ENCODE measurements at regions not wholly inside any gene's neighbourhood (a gene's known extent, or its start where the extent isn't known, plus 50 kb on each side); places are given as distances from the start of the nearest gene placed in this dataset.
A peak's percentile ranks its signal among the peaks of the same experiment; 100 is the strongest.

DNA sequence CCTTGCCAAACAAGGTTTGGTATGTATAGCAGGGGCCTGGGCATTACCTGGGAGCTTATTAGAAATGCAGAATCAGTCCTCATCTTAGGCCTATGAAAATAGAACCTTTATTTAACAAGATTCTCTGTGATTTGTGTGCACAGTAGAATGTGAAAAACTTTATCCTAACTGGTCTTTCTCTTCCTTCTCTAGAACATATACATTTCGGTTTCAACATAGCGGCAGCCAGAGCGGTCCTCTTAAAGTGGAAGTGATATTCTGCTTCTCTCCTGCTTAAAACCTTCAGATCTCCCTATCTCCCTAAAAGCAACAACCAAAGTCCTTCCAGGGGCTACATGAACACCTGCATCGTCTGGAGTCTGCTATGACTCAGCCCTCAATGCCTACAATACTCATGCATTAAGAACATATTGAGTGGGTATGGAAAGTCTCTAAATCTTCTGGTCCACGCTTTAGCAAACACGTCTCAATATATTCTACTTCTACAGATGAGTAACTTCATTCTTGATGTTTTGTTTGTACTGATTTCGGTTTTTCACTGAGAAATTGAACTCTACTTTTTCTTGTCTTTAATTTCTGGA lies 84.5 kb downstream of the SPRY2 start:
- WGBS: 80% methylated on average over 7 of the region's 7 CpGs
- Histone ChIP-seq H3K9me3 (ENCODE audit: control insufficient read depth in 2 of 2, insufficient read depth in 1 of 2, low read length in 1 of 2) (no peaks in the 10 kb centered on the region), H3K27me3 (ENCODE audit: control insufficient read depth in 2 of 2, insufficient read depth in 1 of 2, low read length in 1 of 2) (no peaks in the 10 kb centered on the region), H3K4me3 (ENCODE audit: low read length in 2 of 2) (no peak overlapping the region), H3K4me1 (ENCODE audit: control insufficient read depth in 2 of 2, insufficient read depth in 2 of 2, low read length in 2 of 2) (no peaks in the 10 kb centered on the region), H3K36me3 (ENCODE audit: control insufficient read depth in 2 of 2, insufficient read depth in 2 of 2, low read length in 1 of 2) (no peaks in the 10 kb centered on the region), H3K27ac (ENCODE audit: low read depth in 1 of 2, low read length in 1 of 2) (no peak overlapping the region)
- DNase-seq (ENCODE audit: low read depth in 6 of 9, low spot score in 9 of 9): no peak

DNA sequence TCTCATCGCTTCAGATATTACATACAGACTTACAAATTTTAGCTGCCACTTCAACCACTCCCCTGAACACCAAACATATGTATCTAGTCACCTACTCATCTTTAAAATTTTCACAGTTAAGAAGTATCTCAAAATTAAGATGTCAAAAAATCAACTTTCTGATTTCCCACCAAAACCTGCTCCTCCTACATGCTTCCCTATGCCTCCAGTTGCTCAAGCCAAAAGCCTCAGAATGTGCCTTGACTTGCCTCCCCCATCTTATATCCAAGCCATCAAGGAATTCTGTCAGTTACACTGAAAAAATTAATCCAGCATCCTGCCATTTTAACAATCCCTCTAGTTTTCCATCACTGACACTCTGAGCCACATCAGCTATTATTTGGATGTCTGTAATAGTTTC lies 85.0 kb downstream of the SPRY2 start:
- no peak for DNase-seq (ENCODE audit: low read depth in 6 of 9, low spot score in 9 of 9)
- H3K36me3 ChIP-seq (ENCODE audit: control insufficient read depth in 2 of 2, insufficient read depth in 2 of 2, low read length in 1 of 2): no peaks in the 10 kb centered on the region
- H3K27ac ChIP-seq (ENCODE audit: low read depth in 1 of 2, low read length in 1 of 2): no peak overlapping the region
- WGBS: 93% methylated on average over 1 of the region's 1 CpG
- no peaks in the 10 kb centered on the region for H3K9me3 ChIP-seq (ENCODE audit: control insufficient read depth in 2 of 2, insufficient read depth in 1 of 2, low read length in 1 of 2)
- H3K27me3 ChIP-seq (ENCODE audit: control insufficient read depth in 2 of 2, insufficient read depth in 1 of 2, low read length in 1 of 2): no peaks in the 10 kb centered on the region
- H3K4me1 ChIP-seq (ENCODE audit: control insufficient read depth in 2 of 2, insufficient read depth in 2 of 2, low read length in 2 of 2): no peaks in the 10 kb centered on the region
- no peak overlapping the region for H3K4me3 ChIP-seq (ENCODE audit: low read length in 2 of 2)

DNA sequence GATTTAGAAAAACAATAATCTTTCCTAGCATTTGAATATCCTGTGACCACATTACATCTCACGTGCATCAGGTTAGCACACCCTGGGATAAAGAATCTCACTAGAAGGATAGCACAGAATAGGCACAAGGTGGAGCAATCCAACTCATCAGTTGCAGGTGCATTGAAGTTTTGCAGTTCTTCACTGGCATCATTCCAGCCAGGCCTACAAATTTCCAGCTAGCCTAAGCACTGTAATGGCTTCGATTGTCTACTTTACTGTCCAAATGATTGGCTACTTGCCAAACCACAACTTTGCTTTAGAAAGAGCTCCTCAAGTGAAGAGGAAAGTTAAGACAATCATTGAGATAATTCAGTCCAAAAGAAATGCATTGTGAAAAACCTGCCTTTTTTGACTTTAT lies 89.5 kb downstream of the SPRY2 start:
- 61% methylated on average over 2 of the region's 2 CpGs for WGBS

DNA sequence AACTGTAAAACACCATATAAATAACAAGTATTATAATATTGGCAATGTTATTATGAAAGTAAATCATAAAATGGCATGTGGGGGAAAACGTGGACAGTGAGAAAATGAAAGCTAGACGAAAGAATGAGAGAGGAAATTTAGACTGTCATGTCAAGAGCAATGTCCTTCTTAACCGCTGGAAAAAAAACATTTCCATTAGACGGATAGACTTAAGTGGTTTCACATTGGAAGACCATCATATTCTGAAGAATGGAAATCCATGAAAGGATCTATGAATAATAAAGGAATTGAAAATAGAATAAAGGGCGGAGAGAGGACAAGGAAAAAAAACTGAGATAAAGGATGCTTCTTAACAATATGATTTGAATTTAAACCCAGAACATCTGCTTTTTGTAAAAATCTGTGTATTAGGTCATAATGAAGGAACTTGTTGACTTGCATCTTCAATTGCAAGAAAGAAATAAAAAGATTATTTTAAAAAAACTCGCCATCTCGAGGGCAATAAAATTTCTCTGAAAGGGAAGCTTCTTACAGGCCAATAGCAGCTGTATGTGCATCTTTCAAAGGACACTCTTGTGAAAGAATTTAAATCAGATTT lies 90.6 kb downstream of the SPRY2 start:
- Histone ChIP-seq H3K9me3 (ENCODE audit: control insufficient read depth in 2 of 2, insufficient read depth in 1 of 2, low read length in 1 of 2) (no peaks in the 10 kb centered on the region), H3K4me1 (ENCODE audit: control insufficient read depth in 2 of 2, insufficient read depth in 2 of 2, low read length in 2 of 2) (no peaks in the 10 kb centered on the region), H3K4me3 (ENCODE audit: low read length in 2 of 2) (no peak overlapping the region), H3K27me3 (ENCODE audit: control insufficient read depth in 2 of 2, insufficient read depth in 1 of 2, low read length in 1 of 2) (no peaks in the 10 kb centered on the region), H3K27ac (ENCODE audit: low read depth in 1 of 2, low read length in 1 of 2) (no peak overlapping the region), H3K36me3 (ENCODE audit: control insufficient read depth in 2 of 2, insufficient read depth in 2 of 2, low read length in 1 of 2) (no peaks in the 10 kb centered on the region)
- DNase-seq (ENCODE audit: low read depth in 6 of 9, low spot score in 9 of 9): no peak
- WGBS: 94% methylated on average over 7 of the region's 7 CpGs

More for the DNA sequence above, 89.5 kb downstream of the SPRY2 start:
- peak in 3 of 9 donors; percentile 3 to 26 (median 6) for DNase-seq (ENCODE audit: low read depth in 6 of 9, low spot score in 9 of 9)
- Histone ChIP-seq H3K27me3 (ENCODE audit: control insufficient read depth in 2 of 2, insufficient read depth in 1 of 2, low read length in 1 of 2) (no peaks in the 10 kb centered on the region), H3K36me3 (ENCODE audit: control insufficient read depth in 2 of 2, insufficient read depth in 2 of 2, low read length in 1 of 2) (no peaks in the 10 kb centered on the region), H3K9me3 (ENCODE audit: control insufficient read depth in 2 of 2, insufficient read depth in 1 of 2, low read length in 1 of 2) (no peaks in the 10 kb centered on the region), H3K4me3 (ENCODE audit: low read length in 2 of 2) (no peak overlapping the region), H3K4me1 (ENCODE audit: control insufficient read depth in 2 of 2, insufficient read depth in 2 of 2, low read length in 2 of 2) (no peaks in the 10 kb centered on the region), H3K27ac (ENCODE audit: low read depth in 1 of 2, low read length in 1 of 2) (no peak overlapping the region)

DNA sequence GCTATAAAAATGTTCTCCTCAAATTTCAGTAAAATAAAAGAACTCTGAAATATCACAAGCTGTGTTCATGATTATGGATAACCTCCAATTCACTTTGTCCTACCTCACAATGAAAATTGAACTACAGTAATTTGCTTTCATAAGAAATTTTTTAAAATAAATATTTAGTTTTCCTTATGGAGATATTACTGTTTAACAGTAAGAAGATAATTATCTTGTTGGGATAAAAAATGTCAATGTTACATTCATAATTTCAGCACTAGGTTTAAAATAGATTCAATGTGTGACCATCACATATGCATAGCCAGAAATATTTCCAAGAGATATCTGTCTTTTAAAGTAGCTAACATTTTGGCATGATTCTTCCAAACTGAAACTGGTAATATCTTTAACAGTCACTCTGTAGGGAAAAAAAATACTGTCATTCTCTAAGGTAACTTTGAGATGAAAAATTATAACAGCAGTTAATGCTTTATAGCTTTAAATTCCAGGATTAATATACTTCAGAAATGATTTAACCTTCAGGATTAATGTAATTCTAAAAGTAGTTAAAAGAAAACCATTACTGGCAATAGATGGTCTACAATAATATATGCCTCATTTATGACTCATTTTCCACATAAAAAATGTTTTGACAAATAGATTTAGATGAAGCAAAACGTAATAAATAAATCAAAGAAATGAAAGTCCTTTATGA lies 91.3 kb downstream of the SPRY2 start:
- Histone ChIP-seq H3K4me3 (ENCODE audit: low read length in 2 of 2) (no peak overlapping the region), H3K36me3 (ENCODE audit: control insufficient read depth in 2 of 2, insufficient read depth in 2 of 2, low read length in 1 of 2) (no peaks in the 10 kb centered on the region), H3K27me3 (ENCODE audit: control insufficient read depth in 2 of 2, insufficient read depth in 1 of 2, low read length in 1 of 2) (no peaks in the 10 kb centered on the region), H3K4me1 (ENCODE audit: control insufficient read depth in 2 of 2, insufficient read depth in 2 of 2, low read length in 2 of 2) (no peaks in the 10 kb centered on the region), H3K9me3 (ENCODE audit: control insufficient read depth in 2 of 2, insufficient read depth in 1 of 2, low read length in 1 of 2) (no peaks in the 10 kb centered on the region), H3K27ac (ENCODE audit: low read depth in 1 of 2, low read length in 1 of 2) (no peak overlapping the region)
- DNase-seq (ENCODE audit: low read depth in 6 of 9, low spot score in 9 of 9): no peak
- 82% methylated on average over 1 of the region's 1 CpG for WGBS

DNA sequence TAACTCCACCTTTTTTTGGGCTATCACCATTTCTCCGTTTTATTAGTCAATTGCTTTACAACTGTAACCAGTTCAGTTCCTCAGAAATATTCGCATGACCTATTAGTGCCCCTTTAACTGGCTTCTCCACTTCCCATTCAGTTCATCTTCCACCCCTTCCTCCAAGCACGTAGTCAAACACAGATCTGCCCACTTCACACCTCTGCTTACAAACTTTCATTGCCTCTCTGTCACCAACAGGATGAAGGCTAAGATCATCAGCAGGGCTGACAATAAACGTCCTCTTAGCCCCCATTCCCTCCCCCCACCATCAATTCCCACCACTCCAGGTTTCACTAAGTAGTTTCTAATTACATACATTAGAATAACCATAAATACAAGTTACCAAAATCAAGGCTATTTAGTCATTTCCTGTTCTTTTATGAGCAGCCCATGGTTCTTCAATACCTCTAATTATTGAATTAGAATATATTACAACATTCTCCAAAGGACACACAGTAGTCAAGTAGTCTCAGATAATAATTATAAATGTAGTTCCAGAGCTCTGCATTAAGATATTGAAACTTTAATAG lies 95.7 kb downstream of the SPRY2 start:
- H3K9me3 ChIP-seq (ENCODE audit: control insufficient read depth in 2 of 2, insufficient read depth in 1 of 2, low read length in 1 of 2): no peaks in the 10 kb centered on the region
- no peaks in the 10 kb centered on the region for H3K4me1 ChIP-seq (ENCODE audit: control insufficient read depth in 2 of 2, insufficient read depth in 2 of 2, low read length in 2 of 2)
- no peak overlapping the region for H3K4me3 ChIP-seq (ENCODE audit: low read length in 2 of 2)
- no peak overlapping the region for H3K27ac ChIP-seq (ENCODE audit: low read depth in 1 of 2, low read length in 1 of 2)
- no peaks in the 10 kb centered on the region for H3K36me3 ChIP-seq (ENCODE audit: control insufficient read depth in 2 of 2, insufficient read depth in 2 of 2, low read length in 1 of 2)
- WGBS: 85% methylated on average over 4 of the region's 4 CpGs
- DNase-seq (ENCODE audit: low read depth in 6 of 9, low spot score in 9 of 9): no peak
- no peaks in the 10 kb centered on the region for H3K27me3 ChIP-seq (ENCODE audit: control insufficient read depth in 2 of 2, insufficient read depth in 1 of 2, low read length in 1 of 2)

DNA sequence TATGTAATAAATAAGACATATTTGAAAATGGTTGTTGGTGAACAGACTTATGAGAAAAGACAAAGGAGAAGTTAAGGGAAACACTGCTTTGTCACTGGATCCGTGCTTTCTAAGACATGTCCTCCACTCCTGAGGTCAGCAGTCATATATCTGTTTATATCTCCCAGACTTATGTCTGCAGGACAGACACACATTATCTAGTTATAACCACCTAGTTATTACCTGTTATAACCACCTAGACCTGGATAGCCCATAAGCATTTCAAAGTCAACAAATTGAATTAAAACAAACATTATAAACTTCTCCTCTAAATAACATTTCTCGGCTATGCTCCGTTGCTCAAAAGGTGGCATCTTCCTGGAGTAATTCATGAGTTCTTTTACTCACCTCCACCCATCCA lies 96.4 kb downstream of the SPRY2 start:
- 98% methylated on average over 3 of the region's 3 CpGs for WGBS
- no peaks in the 10 kb centered on the region for H3K27me3 ChIP-seq (ENCODE audit: control insufficient read depth in 2 of 2, insufficient read depth in 1 of 2, low read length in 1 of 2)
- H3K27ac ChIP-seq (ENCODE audit: low read depth in 1 of 2, low read length in 1 of 2): no peak overlapping the region
- no peaks in the 10 kb centered on the region for H3K4me1 ChIP-seq (ENCODE audit: control insufficient read depth in 2 of 2, insufficient read depth in 2 of 2, low read length in 2 of 2)
- H3K36me3 ChIP-seq (ENCODE audit: control insufficient read depth in 2 of 2, insufficient read depth in 2 of 2, low read length in 1 of 2): no peaks in the 10 kb centered on the region
- DNase-seq (ENCODE audit: low read depth in 6 of 9, low spot score in 9 of 9): no peak
- H3K9me3 ChIP-seq (ENCODE audit: control insufficient read depth in 2 of 2, insufficient read depth in 1 of 2, low read length in 1 of 2): no peaks in the 10 kb centered on the region
- H3K4me3 ChIP-seq (ENCODE audit: low read length in 2 of 2): no peak overlapping the region

DNA sequence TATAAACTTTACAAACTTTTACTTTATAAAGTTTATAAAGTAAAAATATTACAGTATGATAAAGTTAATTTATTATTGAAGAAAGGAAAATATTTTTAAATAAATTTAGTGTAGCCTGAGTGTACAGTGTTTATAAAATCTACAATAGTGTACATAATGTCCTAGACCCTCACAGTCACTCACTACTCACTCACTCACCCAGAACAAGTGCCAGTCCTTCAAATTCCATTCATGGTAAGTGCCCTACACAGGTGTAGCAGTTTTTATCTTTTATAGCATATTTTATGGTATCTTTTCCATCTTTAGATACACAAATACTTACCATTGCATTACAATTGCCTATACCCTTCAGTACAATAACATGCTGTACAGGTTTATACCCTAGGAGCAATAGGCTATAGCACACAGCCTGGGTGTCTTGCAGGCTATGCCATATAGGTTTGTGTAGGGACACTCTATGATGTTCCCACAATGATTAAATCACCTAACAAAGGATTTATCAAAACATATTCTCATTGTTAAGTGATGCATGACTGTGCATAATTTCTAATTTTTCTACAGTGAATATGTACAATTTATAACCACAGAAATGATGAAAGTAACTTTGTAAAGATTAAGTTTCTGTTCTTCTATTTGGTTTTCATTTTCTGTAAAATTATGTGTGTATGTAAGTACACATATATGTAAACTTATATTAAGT lies 98.0 kb downstream of the SPRY2 start:
- no peak for DNase-seq (ENCODE audit: low read depth in 6 of 9, low spot score in 9 of 9)
- Histone ChIP-seq H3K36me3 (ENCODE audit: control insufficient read depth in 2 of 2, insufficient read depth in 2 of 2, low read length in 1 of 2) (no peaks in the 10 kb centered on the region), H3K4me3 (ENCODE audit: low read length in 2 of 2) (no peak overlapping the region), H3K27ac (ENCODE audit: low read depth in 1 of 2, low read length in 1 of 2) (no peak overlapping the region), H3K27me3 (ENCODE audit: control insufficient read depth in 2 of 2, insufficient read depth in 1 of 2, low read length in 1 of 2) (no peaks in the 10 kb centered on the region), H3K9me3 (ENCODE audit: control insufficient read depth in 2 of 2, insufficient read depth in 1 of 2, low read length in 1 of 2) (no peaks in the 10 kb centered on the region), H3K4me1 (ENCODE audit: control insufficient read depth in 2 of 2, insufficient read depth in 2 of 2, low read length in 2 of 2) (no peaks in the 10 kb centered on the region)

Measured in thymus (tissue), 11 donors.